NCI-H82 (cell line): ENCODE measurements at regions not wholly inside any gene's neighbourhood (a gene's known extent, or its start where the extent isn't known, plus 50 kb on each side); places are given as distances from the start of the nearest gene placed in this dataset.
"Not testable (repeated sequence)": the region's sequence is repeated elsewhere in the genome, so short reads cannot be mapped to it uniquely, and the experiment has no call there.

Source experiments
- DNase-seq: peaks from one replicate; lab custom pipeline; 2025; lab: John Stamatoyannopoulos, UW

DNA sequence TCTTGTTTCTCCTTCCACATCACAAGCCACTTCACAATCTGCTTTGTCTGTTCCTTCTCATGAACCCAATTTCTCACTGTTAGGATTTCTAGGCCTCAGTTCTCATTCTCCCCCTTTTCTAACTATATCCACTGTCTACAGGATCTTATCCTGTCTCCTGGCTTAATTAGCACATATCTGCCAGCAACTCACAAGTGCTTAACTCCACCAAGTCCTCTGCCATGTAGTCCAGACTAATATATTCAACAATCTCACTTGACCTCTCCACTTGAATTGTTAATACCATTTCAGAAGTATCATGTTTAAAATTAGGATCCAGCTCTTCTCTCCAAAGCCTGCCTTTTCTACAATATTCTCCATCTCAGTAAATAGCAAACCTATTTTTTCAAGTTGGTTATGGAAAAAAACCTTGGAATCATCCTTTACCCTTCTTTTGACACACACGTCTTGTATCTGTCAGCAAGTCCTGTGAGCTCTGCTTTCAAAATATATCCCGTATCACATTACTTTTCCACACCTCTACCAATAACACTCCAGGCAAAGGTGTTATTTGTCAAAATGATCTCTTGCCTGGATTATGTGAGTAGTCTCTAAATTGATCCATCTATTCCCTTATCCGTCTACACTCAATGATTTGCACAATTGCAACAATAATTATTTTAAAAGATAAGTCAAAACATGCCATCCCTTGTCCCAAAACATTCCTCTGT is 127.2 kb upstream of the SLIT2 start:
- DNase-seq: no peak

DNA sequence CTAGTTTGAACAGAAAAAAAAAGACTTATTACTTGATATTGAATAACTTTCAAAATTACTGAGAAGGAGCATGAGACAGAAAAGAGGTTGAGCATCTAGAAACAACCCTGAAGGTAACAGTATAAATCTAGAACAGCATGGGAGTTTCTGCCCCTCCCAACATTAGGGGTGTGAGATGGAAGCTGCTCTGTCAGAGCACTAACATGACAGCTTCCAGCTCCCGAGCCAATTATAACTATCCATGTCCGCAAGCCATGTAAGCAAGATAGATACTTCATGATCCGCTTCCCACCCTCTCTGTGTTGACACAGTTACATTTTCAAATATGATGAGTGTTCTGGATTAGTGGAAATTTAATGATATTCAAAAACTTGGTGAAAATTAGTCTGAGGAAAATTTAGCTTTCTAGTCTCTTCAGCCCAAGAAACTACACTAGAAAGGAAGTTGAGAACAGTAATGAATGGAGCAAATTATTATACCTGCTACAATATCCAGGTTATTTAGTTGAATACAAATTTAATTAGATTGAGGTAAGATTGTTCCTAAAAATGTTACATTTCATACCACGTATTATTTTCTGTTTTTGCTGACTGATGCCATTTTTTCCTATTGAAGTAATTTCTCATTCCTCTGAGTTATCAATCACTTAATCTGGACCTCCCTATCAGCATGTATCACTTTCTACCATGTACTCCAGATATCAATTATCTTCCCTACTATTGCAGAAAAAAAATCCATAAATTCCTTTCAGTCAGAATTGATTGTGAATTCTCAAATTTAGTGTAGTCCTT is 129.3 kb upstream of the SLIT2 start:
- no peak for DNase-seq

DNA sequence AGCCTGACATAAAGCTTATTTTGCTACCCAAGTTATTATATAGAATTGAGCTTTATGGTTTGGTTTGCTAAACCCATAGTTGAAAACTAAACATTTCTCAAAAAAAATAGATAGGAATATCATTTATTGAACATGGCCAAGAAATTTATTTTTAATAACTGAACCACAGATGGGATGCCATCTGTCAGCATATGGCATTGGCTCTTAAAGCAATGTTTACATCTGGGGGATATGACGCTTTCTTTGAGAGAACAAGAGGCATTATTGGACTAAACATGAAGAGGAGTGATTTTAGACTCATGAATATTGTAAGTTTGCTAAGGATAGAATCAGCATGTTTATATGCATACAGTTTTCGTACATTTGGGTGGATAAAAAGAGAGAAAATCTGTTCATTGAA is 132.6 kb upstream of the SLIT2 start:
- no peak for DNase-seq

DNA sequence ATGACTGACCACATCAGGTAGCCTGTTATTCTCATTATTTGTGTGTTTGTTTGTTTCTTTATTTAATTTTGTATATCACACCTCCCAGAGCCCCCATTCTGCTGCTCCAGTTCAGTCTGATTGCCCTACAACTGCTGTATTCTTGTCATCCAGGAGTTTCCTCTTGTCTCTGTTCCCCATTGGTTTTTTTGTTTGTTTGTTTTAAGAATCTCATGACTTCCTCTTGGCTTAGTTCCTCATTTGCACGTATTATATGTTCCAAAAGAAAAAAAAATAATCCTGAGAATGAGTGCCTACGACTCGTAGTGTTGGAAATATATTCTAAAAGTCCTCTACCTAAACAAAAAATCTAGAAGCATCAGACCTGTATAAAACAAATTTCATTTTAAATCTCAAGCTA is 142.3 kb upstream of the SLIT2 start:
- no peak for DNase-seq

DNA sequence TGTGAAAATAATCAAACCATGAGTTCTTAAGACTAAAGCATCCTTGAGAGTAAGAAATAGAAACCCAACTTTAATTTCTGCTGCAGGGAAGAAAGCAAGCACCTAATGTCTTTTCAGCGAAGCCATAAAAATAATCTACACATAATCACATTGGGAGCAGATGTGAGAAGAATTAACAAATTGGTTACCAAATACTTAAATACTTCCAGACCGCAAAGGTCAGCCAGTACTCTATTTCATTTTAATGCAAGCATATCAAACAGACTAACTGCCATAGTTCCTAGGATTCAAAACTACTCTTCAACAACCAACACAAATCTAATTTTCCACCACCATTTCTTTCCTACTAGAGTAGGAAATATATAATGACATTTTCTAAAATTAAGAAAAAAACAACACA is 144.8 kb upstream of the SLIT2 start:
- peak; percentile 11 for DNase-seq

DNA sequence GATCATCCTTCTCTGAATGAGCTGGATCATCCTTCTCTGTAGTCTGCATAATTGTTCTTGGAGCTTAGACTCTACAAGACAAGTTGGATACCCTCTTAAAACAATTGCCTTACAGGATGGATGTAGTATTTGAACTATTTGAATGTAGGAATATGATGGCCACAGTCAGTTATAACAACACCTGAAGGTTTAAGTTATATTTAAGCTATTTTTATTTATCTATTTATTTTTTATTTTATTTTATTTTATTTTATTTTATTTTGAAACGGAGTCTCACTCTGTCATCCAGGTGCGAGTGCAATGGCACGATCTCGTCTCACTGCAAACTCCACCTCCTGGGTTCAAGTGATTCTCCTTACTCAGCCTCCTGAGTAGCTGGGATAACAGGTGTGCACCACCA is 149.9 kb upstream of the SLIT2 start:
- no peak for DNase-seq

DNA sequence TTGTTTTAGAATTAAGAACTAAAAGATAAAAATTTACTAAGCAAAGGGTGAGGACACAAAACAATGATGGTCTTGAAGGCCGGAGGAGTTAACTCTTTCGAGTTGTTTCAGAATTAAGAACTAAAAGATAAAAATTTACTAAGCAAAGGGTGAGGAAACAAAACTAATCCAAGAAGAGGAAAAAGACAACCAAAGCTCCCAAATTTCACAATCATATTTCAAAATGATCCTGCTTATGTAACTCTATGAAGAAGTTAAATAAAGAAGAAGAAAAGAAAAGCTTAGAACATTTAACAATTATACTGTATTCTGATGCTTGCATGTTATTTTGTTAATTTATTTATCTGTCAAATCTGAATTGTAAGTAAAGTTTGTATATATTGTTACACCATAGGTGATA is 154.8 kb upstream of the SLIT2 start:
- DNase-seq: no peak

DNA sequence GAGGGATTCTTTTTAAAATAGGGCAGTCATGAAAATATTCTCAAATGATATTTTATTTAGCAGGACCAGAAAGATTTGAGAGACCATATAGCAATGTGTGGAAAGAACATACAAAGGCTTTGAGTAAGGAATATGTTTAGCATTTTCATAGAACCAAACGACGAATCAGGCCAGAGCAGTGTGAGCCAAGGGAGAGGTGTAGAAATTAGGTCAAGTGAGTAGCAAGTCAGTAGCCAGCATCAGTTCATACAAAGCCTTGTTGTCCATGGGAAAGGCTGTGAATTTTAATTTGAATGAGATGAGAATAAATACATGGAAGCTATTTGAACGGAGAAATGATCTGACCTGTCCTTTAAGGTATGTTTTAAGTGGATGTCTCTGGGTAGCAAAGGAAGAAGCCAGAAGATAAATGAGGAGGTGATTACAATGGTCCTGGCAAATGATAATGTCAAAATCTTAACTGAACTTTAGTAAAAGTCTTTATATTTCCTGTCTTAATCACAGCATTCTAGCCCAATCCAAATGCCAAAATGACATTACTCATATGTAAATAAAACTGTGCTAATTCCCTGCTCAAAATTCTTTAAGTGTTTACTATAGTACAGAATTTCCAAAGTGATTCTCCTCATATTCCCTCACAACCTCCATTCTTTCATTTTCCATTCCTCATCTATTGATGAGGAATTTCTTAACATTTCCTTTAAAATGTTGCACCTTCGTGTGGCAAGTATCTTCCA is 155.7 kb upstream of the SLIT2 start:
- DNase-seq: no peak

DNA sequence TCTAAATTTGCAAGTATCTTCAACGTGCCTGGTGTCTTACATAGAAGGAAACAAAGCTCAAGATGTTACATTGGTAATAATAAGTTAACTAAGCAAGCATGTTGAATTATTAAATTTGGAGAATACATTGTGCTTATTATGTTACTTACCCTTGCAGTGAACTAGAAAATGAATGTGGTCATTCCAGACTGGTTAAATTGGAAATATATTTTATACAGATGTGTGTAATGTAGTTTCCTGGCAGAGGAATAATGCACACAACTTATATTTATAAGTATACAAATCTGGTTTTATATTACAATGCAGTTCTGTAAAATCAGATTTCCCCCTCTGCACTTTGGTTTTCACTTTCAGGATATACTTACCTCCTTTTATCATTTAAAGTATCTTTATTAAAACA is 159.9 kb upstream of the SLIT2 start:
- no peak for DNase-seq

DNA sequence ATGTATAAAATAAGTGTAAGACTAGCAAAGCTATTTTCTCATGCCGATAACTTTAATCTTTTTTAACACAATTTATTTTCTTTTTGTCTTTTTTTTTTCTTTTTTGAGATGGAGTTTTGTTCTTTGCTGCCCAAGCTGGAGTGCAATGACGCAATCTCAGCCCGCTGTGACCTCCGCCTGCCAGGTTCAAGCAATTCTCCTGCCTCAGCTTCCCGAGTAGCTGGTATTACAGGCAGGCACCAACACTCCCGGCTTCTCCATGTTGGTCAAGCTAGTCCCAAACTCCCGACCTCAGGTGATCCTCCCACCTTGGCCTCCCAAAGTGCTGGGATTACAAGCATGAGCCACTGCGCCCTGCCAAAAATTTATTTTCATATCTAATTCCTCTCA is 164.2 kb upstream of the SLIT2 start:
- no peak for DNase-seq

DNA sequence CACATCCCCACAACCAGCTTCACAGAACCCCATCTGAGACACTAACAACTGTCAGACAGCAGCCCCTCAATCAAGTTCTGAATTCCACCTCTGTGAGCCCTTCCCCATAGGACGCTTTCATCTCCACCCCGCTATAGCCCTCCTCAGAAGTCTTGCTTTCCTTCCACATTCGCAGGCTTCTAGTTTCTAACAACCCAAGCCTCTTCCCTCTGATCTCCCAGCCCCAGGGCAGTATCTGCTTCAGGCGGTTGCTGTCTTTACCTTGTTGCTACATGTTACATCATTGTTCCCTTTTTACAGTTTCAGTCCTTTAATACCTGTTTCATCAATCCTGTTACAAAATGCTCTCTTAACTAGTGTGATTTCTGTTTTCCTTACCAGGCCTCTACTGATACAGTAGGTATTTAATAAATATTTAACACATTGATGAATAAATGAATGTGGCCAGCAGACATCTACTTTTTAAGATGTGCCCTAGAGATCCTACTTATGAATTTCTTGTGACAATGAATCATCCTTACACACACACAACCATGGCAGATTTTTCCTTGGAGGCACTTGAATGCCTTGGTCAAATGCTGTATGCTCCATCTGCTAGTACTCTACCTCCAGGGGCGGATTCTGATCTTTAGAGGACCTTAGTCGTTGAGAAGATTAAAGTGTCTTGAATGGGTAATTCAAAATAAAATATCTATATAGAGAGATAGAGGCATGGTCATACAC is 164.7 kb upstream of the SLIT2 start:
- DNase-seq: no peak

DNA sequence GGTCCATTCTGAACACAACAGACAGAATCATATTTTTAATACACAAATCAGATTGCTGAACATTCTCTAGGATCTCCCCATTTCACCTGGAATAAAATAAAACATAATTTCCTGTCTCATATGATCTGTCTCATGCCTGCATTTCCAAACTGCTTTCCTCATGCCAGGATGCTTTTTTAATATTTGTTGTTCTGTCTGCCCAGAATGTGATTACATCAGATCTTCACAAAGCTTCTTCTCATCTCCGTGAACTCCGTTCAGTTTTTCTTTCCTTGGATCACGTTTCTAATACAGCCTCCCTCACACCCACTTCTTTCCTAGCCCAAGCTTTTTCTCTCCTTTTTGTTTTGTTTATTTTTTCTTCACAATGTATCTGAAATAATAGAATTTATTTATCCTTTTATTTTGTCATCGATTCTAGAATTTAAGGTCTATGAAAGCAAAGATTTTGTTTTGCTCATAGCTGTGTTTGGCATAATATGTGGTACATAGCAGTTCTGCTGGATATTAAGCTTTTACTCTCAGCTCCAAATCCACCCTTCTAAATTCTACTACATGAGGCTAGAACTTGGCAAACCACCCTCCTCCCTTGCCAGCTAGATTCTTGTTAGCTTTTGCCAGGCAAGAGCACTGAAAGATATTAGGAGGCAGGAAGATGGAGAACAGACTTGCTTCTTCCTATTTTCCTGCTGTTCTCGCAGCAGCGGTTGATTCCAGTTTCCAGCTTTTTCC is 165.5 kb upstream of the SLIT2 start:
- DNase-seq: no peak

DNA sequence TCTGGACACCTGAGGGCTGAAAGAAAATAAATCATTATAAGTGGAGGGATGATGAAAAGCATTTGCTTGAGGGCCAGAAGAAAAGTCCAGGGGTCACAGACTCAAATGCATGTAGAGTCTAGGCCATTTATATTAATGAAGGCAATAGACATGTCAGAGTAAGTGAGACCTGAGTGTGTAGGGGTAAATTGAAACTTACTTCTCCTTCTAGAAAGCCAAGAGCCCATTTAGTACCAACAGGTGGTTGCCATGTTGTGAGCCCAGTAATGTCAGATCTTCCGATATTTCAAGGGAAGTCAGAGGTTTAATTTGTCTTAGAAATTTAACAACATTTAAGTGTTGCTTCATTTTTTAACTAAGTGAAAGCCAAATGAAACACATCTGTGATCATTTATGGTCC is 166.1 kb upstream of the SLIT2 start:
- DNase-seq: no peak

DNA sequence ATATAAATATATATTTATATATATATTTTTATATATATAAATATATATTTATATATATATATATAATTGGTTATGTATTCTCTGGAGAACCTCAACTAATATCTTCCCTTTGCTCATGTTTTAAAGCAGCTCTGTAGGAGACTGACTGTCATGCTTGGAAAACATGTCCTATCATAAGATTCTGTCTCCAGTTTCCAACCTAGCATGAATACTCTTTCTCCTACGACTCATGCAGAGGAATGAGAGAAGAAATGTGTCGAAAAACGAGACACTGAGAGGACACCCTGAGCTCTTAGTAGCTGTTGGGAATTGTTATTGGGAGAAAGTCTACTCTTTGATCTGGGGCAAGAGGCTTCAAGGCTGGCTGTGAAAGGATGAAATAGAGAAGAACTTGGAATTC is 166.5 kb upstream of the SLIT2 start:
- no peak for DNase-seq

DNA sequence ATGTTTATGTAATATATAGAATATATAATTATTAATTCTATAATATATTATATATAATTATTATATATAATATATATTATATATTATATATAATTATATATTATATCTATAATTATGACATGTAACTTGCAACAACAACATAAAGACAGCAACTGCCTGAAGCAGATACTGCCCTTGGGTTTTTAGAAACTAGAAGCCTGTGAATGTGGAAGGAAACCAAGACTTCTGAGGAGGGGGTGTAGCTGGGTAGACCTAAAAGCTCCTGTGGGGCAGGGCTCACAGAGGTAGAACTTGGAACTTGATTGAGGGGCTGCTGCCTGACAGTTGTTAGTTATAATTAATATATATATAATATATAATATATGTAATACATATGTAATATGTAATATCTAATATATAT is 167.2 kb upstream of the SLIT2 start:
- peak; percentile 20 for DNase-seq

DNA sequence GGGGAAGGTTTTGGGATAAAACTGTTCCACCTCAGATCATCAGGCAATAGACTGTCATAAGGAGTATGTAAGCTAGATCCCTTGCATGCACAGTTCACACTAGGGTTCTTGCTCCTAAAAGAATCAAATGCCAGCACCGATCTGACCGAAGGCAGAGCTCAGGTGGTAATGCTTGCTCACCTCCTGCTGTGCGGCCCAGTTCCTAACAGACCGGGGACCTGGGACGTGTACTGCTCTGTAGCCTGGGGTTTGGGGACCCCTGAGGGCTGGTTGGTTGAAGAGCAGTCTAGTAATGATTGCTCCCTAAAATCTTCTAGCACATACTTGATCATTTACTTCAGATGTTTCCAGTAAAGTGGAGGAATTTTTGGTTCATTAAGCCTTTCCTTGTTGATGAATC is 173.1 kb upstream of the SLIT2 start:
- no peak for DNase-seq

DNA sequence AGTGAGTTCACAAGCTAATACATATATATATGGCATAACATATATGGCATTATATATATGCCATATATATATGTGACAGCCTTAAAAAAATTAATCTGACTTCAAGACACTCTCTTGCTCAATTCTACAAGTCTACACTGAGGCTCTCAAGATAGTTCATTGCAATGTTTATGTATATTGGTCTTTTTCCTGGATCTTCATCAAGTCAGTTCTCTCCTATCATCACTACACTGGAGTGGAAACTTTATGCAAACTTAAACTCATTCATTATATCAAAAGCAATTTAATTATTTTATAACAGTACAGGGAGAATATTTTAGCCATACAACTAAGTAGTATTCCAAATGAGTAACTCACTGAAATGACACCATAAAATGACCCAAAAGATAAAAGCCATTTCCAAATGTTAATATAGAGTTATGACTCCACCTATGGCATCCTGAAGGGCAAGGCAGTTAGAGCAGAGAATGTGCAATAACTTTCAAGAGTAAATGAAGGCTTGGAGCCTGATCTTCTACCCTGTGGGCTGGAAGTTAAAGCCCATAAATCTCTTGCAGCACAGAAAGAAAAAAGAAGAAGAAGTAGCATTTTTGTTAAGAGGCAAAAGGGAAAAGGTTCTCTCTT is 176.3 kb upstream of the SLIT2 start:
- DNase-seq: no peak

DNA sequence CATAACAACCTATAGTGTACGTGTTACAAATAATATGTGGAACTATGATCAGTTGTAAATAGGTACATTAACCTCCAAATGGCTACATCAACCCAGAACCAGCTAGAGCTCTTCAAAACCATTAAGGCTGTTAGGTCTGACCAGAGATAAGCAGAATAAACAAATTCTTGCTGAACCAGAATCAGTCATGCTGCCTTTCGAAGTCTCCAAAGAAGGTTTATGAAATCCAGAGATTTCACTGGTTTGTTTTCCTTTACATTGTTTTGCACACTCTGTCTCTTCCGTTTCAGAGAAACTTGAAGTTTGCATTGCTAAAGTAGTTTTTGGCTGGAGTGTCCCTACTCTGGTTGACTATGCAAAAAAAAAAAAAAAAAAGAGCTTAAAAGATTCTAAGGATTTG is 177.3 kb upstream of the SLIT2 start:
- no peak for DNase-seq

DNA sequence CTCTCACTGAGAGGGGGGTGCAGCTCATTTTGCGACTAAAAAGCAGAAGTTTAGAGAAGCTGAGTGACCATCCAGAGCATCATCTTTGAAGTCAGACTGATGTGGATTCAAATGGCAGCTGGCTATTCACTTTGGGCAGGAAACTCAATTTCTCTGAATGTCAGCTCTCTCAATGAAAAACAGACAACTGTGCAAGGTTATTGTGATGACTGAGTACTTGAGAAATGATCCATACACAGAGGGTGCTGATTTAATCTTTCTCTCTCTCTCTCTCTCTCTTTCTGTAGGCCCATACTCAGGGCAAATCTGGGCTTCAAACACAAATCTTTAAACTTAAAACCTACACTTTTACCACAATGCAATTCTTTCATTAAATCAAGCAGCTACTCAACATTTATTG is 185.8 kb upstream of the SLIT2 start:
- no peak for DNase-seq

DNA sequence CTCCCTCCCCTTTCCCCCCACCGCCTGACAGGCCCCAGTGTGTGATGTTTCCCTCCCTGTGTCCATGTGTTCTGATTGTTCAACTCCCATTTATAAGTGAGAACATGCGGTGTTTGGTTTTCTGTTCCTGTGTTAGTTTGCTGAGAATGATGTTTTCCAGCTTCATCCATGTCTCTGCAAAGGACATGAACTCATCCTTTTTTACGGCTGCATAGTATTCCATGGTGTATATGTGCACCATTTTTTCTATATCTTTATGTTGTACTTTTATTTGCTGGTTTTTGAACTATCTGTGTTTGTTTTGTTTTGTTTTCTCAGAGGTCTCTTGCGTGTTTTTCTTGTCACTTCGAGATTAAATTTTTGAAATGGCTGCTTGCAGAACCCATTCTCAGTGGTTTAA is 188.8 kb upstream of the SLIT2 start:
- DNase-seq: not testable (repeated sequence)

DNA sequence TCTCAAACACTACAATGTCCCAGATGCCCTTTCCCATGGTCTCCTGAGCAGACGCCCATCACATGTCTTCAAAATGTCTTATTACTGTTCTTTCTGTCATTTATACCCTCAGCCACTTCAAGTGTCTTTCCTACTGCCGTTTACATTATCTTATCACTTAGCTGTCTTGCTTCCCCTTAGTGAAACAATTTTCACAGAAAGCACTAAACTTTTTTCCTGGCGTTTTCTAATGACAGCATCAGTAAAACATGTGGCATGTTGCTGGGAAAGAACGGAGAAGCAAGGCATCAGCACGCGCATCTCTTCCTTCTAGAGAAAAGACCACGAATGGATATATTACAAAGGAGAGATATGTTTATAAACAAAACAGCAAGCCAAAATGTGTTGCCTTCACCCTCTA is 189.7 kb upstream of the SLIT2 start:
- DNase-seq: no peak
